ENCODE measurements at regions not wholly inside any gene's neighbourhood (a gene's known extent, or its start where the extent isn't known, plus 50 kb on each side); places are given as distances from the start of the nearest gene placed in this dataset.

GRCh38 chr1:63238721-63239120 lies 83.6 kb upstream of the FOXD3 start:
- no peaks in the 10 kb centered on the region for H3K36me3 ChIP-seq (ENCODE audit: control insufficient read depth in 1 of 2, insufficient read depth in 2 of 2, low read length in 1 of 2)
- 21 to 33% methylated on average over 1 of the region's 1 CpG for WGBS, 2 donors
- no peak overlapping the region for H3K4me3 ChIP-seq (ENCODE audit: low read length in 2 of 2)
- intact Hi-C loops (cut with DNase I) = no loop called here
- no peaks in the 10 kb centered on the region for H3K9me3 ChIP-seq (ENCODE audit: control insufficient read depth, low read length)
- ATAC-seq (ENCODE audit: low FRiP score) = no peak
- no peaks in the 10 kb centered on the region for H3K27me3 ChIP-seq (ENCODE audit: control insufficient read depth in 1 of 2, insufficient read depth in 2 of 2, low read length in 1 of 2)
- H3K4me1 ChIP-seq (ENCODE audit: control insufficient read depth in 1 of 2, insufficient read depth in 2 of 2, low read length in 2 of 2) = no peaks in the 10 kb centered on the region
- no peak for DNase-seq
- H3K27ac ChIP-seq (ENCODE audit: low read depth in 1 of 2, low read length in 2 of 2) = no peak overlapping the region

GRCh38 chr1:63245186-63245585 lies 77.2 kb upstream of the FOXD3 start:
- no peak overlapping the region for H3K27ac ChIP-seq (ENCODE audit: low read depth in 1 of 2, low read length in 2 of 2)
- no peaks in the 10 kb centered on the region for H3K9me3 ChIP-seq (ENCODE audit: control insufficient read depth, low read length)
- no peak for DNase-seq
- H3K4me1 ChIP-seq (ENCODE audit: control insufficient read depth in 1 of 2, insufficient read depth in 2 of 2, low read length in 2 of 2) = no peaks in the 10 kb centered on the region
- no peak overlapping the region for H3K4me3 ChIP-seq (ENCODE audit: low read length in 2 of 2)
- no peak for ATAC-seq (ENCODE audit: low FRiP score)
- no peaks in the 10 kb centered on the region for H3K27me3 ChIP-seq (ENCODE audit: control insufficient read depth in 1 of 2, insufficient read depth in 2 of 2, low read length in 1 of 2)
- no peaks in the 10 kb centered on the region for H3K36me3 ChIP-seq (ENCODE audit: control insufficient read depth in 1 of 2, insufficient read depth in 2 of 2, low read length in 1 of 2)
- WGBS, 2 donors = 70 to 72% methylated on average over 3 of the region's 3 CpGs
- intact Hi-C loops (cut with DNase I) = no loop called here

- ATAC-seq (ENCODE audit: low FRiP score) = no peak
- Histone ChIP-seq H3K36me3 (ENCODE audit: control insufficient read depth in 1 of 2, insufficient read depth in 2 of 2, low read length in 1 of 2) (no peaks in the 10 kb centered on the region), H3K27me3 (ENCODE audit: control insufficient read depth in 1 of 2, insufficient read depth in 2 of 2, low read length in 1 of 2) (no peaks in the 10 kb centered on the region), H3K9me3 (ENCODE audit: control insufficient read depth, low read length) (no peaks in the 10 kb centered on the region), H3K27ac (ENCODE audit: low read depth in 1 of 2, low read length in 2 of 2) (no peak overlapping the region), H3K4me1 (ENCODE audit: control insufficient read depth in 1 of 2, insufficient read depth in 2 of 2, low read length in 2 of 2) (no peaks in the 10 kb centered on the region), H3K4me3 (ENCODE audit: low read length in 2 of 2) (no peak overlapping the region)
- no peak for DNase-seq
- 78 to 84% methylated on average over 1 of the region's 1 CpG for WGBS, 2 donors
- intact Hi-C loops (cut with DNase I) = no loop called here
Measured at GRCh38 chr1:63248216-63248615, 74.2 kb upstream of the FOXD3 start.

- H3K9me3 ChIP-seq (ENCODE audit: control insufficient read depth, low read length) = peaks cover 2% of the 10 kb centered on the region
- WGBS, 2 donors = 79 to 82% methylated on average over 1 of the region's 1 CpG
- no peaks in the 10 kb centered on the region for H3K27me3 ChIP-seq (ENCODE audit: control insufficient read depth in 1 of 2, insufficient read depth in 2 of 2, low read length in 1 of 2)
- no peaks in the 10 kb centered on the region for H3K36me3 ChIP-seq (ENCODE audit: control insufficient read depth in 1 of 2, insufficient read depth in 2 of 2, low read length in 1 of 2)
- DNase-seq (no peak), ATAC-seq (ENCODE audit: low FRiP score) (no peak)
- no peaks in the 10 kb centered on the region for H3K4me1 ChIP-seq (ENCODE audit: control insufficient read depth in 1 of 2, insufficient read depth in 2 of 2, low read length in 2 of 2)
- intact Hi-C loops (cut with DNase I) = no loop called here
- H3K4me3 ChIP-seq (ENCODE audit: low read length in 2 of 2) = no peak overlapping the region
- no peak overlapping the region for H3K27ac ChIP-seq (ENCODE audit: low read depth in 1 of 2, low read length in 2 of 2)
Measured at GRCh38 chr1:63255153-63255552, 67.2 kb upstream of the FOXD3 start.

GRCh38 chr1:63261736-63262458 lies 60.5 kb upstream of the FOXD3 start:
- Histone ChIP-seq H3K27me3 (ENCODE audit: control insufficient read depth in 1 of 2, insufficient read depth in 2 of 2, low read length in 1 of 2) (no peaks in the 10 kb centered on the region), H3K27ac (ENCODE audit: low read depth in 1 of 2, low read length in 2 of 2) (no peak overlapping the region), H3K4me3 (ENCODE audit: low read length in 2 of 2) (no peak overlapping the region), H3K4me1 (ENCODE audit: control insufficient read depth in 1 of 2, insufficient read depth in 2 of 2, low read length in 2 of 2) (no peaks in the 10 kb centered on the region), H3K9me3 (ENCODE audit: control insufficient read depth, low read length) (peaks cover 6% of the 10 kb centered on the region), H3K36me3 (ENCODE audit: control insufficient read depth in 1 of 2, insufficient read depth in 2 of 2, low read length in 1 of 2) (no peaks in the 10 kb centered on the region)
- DNase-seq = no peak
- intact Hi-C loops (cut with DNase I) = no loop called here
- ATAC-seq (ENCODE audit: low FRiP score) = no peak
- 60 to 66% methylated on average over 2 of the region's 2 CpGs for WGBS, 2 donors

GRCh38 chr1:63262459-63262770 lies 60.0 kb upstream of the FOXD3 start:
- 91 to 94% methylated on average over 3 of the region's 3 CpGs for WGBS, 2 donors
- H3K27me3 ChIP-seq (ENCODE audit: control insufficient read depth in 1 of 2, insufficient read depth in 2 of 2, low read length in 1 of 2) = no peaks in the 10 kb centered on the region
- ATAC-seq (ENCODE audit: low FRiP score) = no peak
- H3K36me3 ChIP-seq (ENCODE audit: control insufficient read depth in 1 of 2, insufficient read depth in 2 of 2, low read length in 1 of 2) = no peaks in the 10 kb centered on the region
- H3K27ac ChIP-seq (ENCODE audit: low read depth in 1 of 2, low read length in 2 of 2) = no peak overlapping the region
- no peak for DNase-seq
- intact Hi-C loops (cut with DNase I) = no loop called here
- no peaks in the 10 kb centered on the region for H3K4me1 ChIP-seq (ENCODE audit: control insufficient read depth in 1 of 2, insufficient read depth in 2 of 2, low read length in 2 of 2)
- H3K9me3 ChIP-seq (ENCODE audit: control insufficient read depth, low read length) = peaks cover 6% of the 10 kb centered on the region
- H3K4me3 ChIP-seq (ENCODE audit: low read length in 2 of 2) = no peak overlapping the region

- no peak for DNase-seq
- 36 to 52% methylated on average over 2 of the region's 2 CpGs for WGBS, 2 donors
Measured at GRCh38 chr1:63264161-63264560, 58.2 kb upstream of the FOXD3 start.

GRCh38 chr1:63266857-63267256 lies 55.5 kb upstream of the FOXD3 start:
- Histone ChIP-seq H3K9me3 (ENCODE audit: control insufficient read depth, low read length) (peaks cover 4% of the 10 kb centered on the region), H3K4me3 (ENCODE audit: low read length in 2 of 2) (no peak overlapping the region), H3K4me1 (ENCODE audit: control insufficient read depth in 1 of 2, insufficient read depth in 2 of 2, low read length in 2 of 2) (no peaks in the 10 kb centered on the region), H3K27ac (ENCODE audit: low read depth in 1 of 2, low read length in 2 of 2) (no peak overlapping the region), H3K36me3 (ENCODE audit: control insufficient read depth in 1 of 2, insufficient read depth in 2 of 2, low read length in 1 of 2) (no peaks in the 10 kb centered on the region), H3K27me3 (ENCODE audit: control insufficient read depth in 1 of 2, insufficient read depth in 2 of 2, low read length in 1 of 2) (no peaks in the 10 kb centered on the region)
- intact Hi-C loops (cut with DNase I) = no loop called here
- DNase-seq = no peak
- ATAC-seq (ENCODE audit: low FRiP score) = no peak
- WGBS, 2 donors = 67 to 70% methylated on average over 3 of the region's 3 CpGs

More at GRCh38 chr1:63264161-63264560, 58.2 kb upstream of the FOXD3 start:
- H3K36me3 ChIP-seq (ENCODE audit: control insufficient read depth in 1 of 2, insufficient read depth in 2 of 2, low read length in 1 of 2) = no peaks in the 10 kb centered on the region
- no peaks in the 10 kb centered on the region for H3K4me1 ChIP-seq (ENCODE audit: control insufficient read depth in 1 of 2, insufficient read depth in 2 of 2, low read length in 2 of 2)
- no peak overlapping the region for H3K27ac ChIP-seq (ENCODE audit: low read depth in 1 of 2, low read length in 2 of 2)
- intact Hi-C loops (cut with DNase I) = no loop called here
- H3K9me3 ChIP-seq (ENCODE audit: control insufficient read depth, low read length) = peaks cover 4% of the 10 kb centered on the region
- H3K4me3 ChIP-seq (ENCODE audit: low read length in 2 of 2) = no peak overlapping the region
- no peaks in the 10 kb centered on the region for H3K27me3 ChIP-seq (ENCODE audit: control insufficient read depth in 1 of 2, insufficient read depth in 2 of 2, low read length in 1 of 2)
- no peak for ATAC-seq (ENCODE audit: low FRiP score)

- H3K27ac ChIP-seq (ENCODE audit: low read depth in 1 of 2, low read length in 2 of 2) = no peak overlapping the region
- no peak overlapping the region for H3K4me3 ChIP-seq (ENCODE audit: low read length in 2 of 2)
- intact Hi-C loops (cut with DNase I) = no loop called here
- no peak for DNase-seq
- H3K4me1 ChIP-seq (ENCODE audit: control insufficient read depth in 1 of 2, insufficient read depth in 2 of 2, low read length in 2 of 2) = no peaks in the 10 kb centered on the region
- 75 to 81% methylated on average over 2 of the region's 2 CpGs for WGBS, 2 donors
- no peaks in the 10 kb centered on the region for H3K36me3 ChIP-seq (ENCODE audit: control insufficient read depth in 1 of 2, insufficient read depth in 2 of 2, low read length in 1 of 2)
- peaks cover 2% of the 10 kb centered on the region for H3K9me3 ChIP-seq (ENCODE audit: control insufficient read depth, low read length)
- no peak for ATAC-seq (ENCODE audit: low FRiP score)
- H3K27me3 ChIP-seq (ENCODE audit: control insufficient read depth in 1 of 2, insufficient read depth in 2 of 2, low read length in 1 of 2) = no peaks in the 10 kb centered on the region
Measured at GRCh38 chr1:63268876-63269275, 53.5 kb upstream of the FOXD3 start.
